Umbilical cord (tissue), 1 donor: ENCODE measurements at regions not wholly inside any gene's neighbourhood (a gene's known extent, or its start where the extent isn't known, plus 50 kb on each side); places are given as distances from the start of the nearest gene placed in this dataset.

Source experiments
- DNase-seq: peaks from one replicate; pipeline ENCODE4 v3.0.0-alpha.2; 2015; ENCODE audit warnings: low spot score

DNA sequence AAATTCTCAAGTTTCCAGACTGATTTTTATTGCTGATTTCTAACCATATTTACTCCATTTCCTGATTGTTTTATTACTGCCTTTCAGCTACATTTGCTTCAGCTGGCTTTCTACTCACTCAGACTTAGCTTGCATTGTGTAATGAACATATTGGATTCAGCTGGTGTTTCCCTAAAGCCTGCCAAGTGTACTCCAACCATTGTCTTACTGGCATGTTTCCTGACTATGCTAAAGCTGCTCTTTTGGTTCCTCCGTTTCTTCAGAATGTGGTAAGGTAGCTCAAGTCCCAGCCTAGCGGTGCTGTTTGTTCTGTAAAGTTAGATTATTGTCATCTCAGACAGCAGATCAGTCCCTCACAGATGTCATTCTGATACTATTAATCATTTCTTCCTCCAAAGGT lies 53.1 kb upstream of the GLRA2 start:
- DNase-seq = peak; percentile 5

DNA sequence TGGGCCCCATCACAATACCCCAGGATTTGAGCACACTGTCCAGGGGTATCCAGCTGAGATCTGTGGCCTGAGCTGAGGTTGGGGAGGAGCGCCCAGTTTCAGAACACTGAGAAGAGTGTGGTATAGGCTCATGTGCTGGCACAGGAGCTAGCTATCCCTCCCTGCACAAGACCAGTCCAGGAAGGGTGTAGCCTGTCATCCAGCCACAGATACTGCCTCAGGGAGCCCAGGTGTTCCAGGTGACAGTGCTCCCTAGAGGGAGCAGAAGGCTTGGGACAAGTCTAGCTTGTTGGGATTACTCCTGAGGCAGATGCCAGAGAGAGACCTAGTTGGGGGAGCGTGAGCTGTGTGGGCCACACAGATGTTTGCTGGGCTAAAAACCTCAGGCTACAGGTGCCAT lies 79.6 kb upstream of the GLRA2 start:
- no peak for DNase-seq

DNA sequence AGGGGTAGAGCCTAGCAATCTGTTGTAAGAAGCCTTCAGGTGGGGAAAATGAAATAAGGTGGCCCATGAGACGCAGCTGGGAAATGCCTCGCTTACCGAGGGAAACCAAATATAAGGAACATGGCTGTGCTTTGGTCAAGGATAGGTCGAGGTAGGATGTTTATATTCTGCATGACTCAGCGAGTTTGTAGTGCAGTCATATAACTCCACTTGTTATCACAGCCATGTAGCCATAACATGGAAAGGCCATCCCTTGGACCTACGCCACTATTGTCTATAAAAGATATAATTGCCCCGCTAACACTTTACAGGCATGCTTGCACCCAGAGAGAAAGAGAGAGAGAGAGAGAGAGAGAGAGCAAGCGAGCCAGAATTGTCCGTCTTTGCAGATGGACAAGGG lies 80.9 kb upstream of the GLRA2 start:
- DNase-seq = no peak

DNA sequence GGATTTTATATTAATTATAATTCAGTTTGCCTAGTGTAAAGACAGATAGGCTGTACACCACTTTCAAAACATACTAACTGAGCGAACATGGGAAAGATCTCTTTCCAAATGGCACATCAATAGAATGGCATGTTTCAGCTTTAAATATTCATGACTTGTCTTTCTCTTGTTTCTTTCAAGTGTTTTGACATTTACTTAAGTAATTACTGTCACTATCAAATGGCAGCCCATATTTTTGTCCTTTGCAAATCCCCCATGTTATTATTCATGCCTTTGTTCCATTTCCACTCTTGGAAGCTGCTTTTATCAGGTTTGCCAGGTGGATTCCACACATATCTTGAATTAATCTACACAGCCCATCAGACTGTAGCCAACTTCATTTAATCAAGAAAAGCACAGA lies 89.2 kb upstream of the GLRA2 start:
- no peak for DNase-seq

DNA sequence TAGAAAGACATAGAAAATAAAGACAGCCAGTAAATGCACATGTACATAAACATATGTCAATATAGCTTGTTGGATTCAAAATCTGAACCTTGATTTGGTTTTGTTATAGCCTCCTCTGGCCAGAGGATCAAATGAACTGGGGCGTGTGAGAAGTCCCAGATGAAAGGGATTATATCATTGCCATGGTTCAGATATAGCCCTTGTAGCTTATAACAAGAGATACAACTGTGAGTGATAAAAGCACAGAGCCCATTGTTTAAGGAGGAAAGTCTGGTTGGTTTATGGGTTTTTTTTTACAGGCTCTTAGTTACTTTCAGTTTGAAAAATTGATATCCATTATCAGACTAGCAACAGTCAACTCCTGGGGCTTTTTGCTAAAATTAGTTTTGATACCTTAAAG lies 101.7 kb upstream of the GLRA2 start:
- no peak for DNase-seq

DNA sequence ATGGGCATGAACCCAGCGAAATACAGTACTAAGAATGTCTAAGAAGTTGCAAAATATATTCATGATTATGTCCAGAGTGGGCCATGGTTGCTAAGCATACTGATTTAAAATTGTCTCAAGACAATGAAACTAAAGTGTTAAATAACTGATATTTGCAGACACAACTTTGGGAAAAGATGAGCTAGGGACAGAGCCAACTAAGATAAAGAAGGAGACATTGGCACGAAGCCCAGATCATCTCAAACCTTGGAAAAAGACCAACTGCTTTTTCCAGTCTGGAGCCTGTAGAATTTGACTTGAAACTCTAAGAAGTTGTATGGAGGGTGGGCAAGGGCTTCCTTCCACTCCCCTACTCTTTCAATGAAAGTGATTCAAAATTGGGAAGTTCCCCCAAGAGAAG lies 108.5 kb upstream of the GLRA2 start:
- DNase-seq = peak; percentile 59

DNA sequence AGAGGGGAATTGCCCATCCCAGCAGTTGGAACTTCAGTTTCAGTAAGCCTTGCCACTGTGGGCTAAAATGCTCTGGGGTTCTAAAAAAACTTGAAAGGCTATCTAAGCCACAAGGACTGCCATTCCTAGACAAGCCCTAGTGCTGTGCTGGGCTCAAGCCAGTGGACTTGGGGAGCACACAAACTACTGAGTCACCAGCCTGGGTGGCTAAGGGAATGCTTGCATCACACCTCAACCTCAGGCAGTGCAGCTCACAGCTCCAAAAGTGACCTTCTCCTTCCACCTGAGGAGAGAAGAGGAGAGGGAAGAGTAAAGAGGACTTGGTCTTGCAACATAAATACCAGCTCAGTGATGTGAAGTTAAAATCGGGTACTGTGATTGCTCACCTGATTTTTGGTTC lies 116.7 kb upstream of the GLRA2 start:
- no peak for DNase-seq

DNA sequence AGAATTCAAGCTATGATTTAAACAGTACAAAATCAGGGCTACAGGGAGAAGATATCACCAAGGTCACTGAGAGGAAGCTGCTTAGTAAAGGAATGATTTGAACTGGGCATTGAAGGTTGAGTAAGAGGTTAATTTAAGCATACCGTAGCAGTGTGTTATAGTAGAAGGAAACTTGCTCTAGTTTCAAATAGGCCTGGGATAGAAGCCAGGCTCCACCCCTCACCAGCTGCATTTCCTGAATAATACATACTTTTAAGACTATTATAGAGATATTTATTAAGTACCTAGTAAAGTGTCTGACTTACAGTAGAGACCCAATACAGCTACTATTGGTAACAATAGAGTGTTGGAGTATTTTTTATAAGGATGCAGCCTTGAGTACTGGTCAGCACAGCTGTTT lies 118.0 kb upstream of the GLRA2 start:
- DNase-seq = no peak

DNA sequence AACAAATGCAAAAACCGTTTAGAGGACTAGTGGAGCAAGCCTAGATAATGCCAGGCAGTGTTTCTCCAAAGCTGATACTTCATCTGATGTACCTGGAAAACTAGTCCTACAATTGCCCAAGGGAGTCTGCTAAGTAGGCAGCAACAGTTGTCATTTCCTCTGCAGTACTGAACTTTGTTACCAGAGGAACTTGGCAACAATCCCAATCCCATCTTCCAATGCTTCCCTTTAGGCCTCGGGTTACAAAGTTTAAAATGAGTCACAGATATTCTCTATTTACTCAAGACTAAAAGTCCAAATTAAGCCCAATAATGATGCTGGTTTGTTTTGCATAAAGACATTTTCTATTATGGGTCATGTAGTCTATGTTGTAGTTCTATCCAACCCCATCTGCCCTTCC lies 120.0 kb upstream of the GLRA2 start:
- no peak for DNase-seq

DNA sequence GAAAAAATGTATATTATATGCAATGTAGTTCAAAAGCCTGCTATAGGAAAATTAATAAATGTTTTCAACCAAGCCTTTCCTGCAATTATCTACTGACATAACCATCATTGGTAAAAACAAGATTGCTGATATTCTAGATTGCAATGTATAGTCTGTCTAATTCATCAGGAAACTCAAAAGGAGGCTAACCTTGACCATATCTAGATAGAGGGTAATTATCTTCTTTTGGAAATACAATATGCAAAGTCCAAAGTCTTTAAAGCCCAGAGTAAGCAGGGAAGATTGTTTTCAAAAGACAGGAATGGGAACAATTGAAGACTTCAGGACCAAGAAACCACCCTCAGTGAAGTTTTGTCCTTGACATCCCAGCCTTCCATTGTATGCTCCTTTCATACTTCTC lies 123.1 kb upstream of the GLRA2 start:
- DNase-seq = no peak

DNA sequence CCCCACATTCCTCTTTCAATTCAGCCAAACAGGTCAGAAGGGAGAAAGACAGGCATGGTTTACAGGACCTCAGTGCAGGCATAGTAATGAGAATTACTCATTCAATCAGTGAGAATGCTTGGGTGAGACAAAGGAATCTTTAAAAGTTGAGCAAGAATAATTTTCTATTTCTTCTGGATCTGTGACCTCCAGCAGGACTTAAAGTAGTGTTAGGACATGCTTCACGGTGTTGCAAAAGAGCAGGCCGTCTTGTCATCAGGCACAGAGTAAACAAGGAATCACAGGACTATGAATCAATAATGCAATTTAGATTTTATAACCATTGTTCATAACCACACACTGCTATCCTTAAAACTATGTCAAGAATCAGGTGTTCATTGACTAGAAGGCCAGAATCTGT lies 130.6 kb upstream of the GLRA2 start:
- DNase-seq = no peak

DNA sequence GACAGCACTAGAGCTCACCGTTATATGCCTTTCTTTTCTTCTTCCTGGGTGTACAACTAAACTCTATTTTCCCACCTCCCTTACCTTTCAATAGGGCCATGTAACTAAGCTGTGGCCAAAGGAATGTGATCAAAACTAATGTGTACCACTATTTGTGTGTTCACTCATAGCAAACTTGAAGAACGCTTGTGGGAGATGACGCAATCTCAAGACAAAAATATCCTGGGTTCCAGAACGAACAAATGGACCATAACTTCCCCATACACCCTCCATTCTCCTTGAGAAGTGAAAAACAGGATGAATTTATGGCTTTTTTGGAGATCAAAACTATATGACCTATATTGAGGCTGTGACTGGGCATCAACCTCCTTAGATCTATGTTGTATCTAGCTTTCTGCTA lies 139.7 kb upstream of the GLRA2 start:
- no peak for DNase-seq

DNA sequence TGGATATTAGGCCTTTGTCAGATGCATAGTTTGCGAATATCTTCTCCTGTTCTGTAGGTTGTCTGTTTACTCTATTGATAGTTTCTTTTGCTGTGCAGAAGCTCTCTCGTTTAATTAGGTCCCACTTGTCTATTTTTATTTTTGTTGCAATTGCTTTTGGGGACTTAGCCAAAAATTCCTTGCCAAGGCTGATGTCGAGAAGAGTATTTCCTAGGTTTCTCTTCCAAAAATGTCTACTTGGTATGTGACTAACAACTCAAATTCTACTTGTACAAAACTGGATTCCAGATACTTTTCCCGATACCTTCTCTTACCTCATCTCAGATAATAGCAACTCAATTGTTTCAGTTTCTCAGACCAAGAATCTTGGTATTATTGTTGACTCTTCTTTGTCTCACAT lies 142.4 kb upstream of the GLRA2 start:
- DNase-seq = no peak

DNA sequence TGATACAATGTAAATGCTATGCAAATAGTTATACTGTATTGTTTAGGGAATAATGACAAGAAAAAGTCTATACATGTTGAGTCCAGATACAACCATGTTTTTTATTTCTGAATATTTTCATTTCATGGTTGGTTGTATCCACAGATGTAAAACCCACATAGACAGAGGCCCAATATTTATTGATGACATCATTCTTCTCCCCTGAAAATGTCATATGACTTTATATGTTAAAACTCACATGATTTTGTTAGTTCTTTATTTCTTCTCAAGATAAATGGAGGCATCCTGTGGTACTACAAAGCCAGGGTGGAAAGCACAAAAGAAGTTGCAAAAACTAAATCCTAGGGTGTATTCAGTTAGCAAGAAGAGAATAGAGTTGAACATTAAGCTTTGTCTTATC lies 149.3 kb upstream of the GLRA2 start:
- DNase-seq = no peak

DNA sequence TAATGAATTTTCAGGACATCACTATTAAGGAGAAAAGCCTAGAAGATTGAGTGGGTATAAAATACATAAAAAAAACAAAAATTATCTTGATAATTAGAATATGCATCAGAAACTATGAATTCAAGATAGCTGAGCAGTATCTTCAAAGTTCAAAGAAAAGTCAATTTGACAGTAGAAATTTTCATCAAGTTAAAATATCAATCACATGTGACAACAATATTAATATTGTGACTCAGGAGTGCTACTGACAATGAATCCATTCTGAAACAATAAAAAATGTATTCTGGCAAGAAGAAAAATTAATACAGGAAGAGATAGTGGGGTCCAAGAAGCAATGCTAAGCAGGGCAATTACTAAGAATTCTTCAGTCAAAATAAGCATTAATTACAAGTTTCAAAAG lies 151.9 kb upstream of the GLRA2 start:
- no peak for DNase-seq

DNA sequence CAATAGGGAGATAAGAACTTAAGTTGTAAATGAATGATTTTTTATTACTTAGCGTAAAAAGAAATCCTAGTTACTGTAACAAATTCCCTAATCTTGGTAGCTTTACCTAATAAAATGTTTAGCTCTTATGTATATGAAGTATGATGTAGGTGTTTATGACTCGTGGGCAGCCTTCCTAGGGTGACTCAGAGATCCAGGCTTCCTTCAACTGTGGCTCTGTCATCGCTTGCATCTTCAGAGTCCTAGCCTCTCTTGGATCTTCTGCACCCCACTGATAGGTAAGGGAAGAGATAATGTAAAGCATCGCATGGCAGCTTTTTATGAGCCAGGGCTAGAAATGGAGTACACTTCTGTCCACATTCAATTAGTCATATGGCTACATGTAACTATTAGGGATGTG lies 165.6 kb upstream of the GLRA2 start:
- peak; percentile 6 for DNase-seq

DNA sequence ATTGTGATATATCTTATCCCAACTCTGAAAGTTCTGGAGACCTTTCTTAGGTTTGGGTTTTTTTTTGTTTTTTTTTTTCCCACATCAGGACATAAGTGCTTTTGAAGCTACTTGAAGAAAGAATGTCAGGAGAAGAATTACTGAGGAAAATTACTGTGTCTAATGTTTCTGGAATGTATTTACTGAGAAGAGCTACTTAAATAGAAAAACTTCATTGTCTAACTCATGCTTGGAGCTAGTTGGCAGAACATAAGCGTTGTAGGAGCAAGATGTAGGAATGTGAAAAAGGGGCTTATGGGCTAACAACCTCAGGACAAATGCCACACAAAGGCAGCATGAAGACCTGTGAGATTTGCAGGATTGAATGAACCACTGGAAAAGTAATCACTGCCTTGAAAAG lies 166.6 kb upstream of the GLRA2 start:
- DNase-seq = peak; percentile 10

DNA sequence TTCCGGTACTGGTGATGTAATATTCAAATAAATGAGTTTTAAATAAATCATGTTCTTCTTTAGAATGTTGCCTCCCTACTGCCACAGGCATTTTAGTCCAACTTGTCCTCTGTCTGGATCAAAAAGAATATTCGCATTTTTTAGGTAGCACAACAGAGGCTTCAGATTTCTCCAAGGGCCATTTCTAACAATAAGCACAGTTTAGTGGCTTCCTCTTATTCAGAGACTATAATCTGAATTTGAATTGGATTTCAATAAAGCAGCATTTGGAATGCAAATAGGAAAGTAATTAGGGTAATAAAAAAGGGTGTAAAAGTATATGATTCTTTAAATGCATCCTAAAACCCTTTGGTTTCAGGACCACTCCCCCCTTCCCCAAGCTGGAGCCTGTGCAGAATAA lies 167.9 kb upstream of the GLRA2 start:
- no peak for DNase-seq

DNA sequence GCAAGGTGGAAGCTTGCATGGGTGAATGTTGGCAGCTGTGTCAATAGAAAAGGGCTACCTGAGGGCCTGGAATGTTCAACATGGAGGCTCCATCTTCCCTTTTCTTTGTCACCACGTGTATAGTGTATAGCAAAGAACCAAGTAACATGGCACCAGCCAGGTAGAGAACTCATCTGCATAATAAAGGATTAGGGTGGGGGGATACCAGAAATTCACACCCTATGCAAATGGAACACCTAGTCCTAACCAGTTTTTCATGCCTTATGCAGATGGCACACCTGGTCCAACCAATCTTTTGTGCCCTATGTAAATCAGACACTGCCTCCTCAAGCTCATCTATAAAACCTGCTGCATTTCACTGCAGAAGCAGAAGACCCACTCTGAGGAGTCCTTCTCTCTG lies 169.6 kb upstream of the GLRA2 start:
- DNase-seq = no peak

DNA sequence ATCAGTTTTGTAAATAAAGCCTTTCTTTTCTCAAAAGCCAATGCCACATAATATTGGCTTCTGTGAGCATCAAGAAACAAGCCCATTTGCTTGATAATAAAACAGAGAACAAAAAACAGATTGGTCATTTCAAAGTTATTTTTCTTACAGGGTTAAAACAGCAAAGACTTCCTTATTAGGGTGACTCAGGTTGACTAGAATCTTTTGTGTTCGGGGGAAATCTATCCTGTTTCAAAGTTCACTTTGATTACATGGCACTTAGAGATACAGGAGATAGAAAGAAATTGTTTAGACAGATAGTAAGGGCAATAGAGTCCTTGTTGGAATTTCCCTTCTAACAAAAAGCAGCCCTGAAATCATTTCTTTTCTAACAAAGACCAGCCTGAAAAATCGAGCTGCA lies 170.0 kb upstream of the GLRA2 start:
- no peak for DNase-seq

DNA sequence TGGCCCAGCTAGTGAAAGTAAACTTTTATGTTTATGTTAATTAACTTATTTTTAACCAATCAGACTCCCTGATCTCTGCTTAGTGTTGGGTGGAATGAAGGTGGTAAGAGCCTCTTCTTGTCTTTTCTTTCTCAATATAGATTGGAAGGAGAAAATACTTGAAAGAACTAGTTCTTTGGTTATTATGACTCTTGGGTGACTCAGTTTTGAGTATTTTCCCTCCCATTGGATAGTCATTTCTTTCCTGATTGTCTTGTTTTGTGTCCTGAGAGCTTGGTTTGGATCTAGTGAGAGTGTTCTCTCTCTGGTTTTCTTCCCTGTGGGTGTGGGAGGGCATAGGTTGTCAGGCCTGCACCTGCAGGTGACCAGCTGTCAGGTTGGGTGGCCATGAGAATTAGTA lies 172.0 kb upstream of the GLRA2 start:
- DNase-seq = no peak

DNA sequence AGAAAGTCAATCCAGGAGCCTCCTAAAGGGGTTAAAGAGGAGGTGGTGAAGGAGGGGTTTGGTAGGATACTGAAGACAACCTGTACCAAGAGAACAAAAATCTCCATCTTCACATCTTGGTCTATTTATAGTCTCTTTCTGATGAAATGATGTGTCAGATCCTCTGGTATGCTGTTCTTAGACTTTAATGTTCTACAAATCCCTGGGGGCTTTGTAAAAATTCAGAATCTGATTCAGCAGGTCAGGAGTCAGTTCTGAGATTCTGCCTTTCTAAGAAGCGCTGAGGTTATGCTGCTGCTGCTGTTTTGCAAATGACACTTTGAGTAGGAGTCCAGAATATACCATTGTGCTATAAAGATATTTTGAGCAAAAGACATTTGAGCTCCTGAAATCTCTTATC lies 172.9 kb upstream of the GLRA2 start:
- DNase-seq = peak; percentile 58

DNA sequence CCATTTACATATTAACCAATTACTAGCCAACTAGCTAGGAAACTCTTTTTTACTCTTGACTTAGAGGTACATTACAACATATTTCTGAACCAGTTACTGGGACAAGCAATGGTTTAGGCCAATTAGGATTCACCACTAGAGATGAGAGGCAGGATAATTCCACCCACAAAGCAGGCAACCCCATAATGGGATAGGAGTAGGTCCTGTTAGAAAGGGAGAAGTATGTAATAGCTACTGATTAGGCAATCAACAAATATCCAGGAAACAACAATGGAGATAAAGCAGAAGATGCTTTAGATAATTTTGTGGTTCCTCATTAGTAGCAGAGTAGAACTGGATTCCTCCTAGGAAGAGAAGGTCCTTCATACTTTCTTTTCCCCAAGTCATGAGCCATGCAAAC lies 173.8 kb upstream of the GLRA2 start:
- DNase-seq = no peak

DNA sequence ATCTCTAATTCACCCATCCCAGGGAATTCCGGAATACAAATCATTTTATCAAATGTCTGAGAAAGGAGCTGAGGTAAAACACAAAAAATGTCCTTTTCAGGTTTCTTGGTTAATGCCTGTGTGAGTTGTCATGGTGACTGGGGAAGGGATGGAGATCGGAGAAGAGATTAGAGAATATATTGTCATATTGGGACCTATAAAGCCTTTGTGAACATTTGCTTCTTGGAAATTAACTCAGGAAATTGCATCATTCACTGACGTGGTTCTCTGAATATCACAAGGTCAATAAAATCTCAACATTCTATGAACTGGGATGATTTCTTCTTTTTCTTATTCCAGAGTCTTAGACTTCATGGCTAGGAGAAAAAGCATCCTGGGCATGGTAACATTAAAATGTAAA lies 174.8 kb upstream of the GLRA2 start:
- no peak for DNase-seq

DNA sequence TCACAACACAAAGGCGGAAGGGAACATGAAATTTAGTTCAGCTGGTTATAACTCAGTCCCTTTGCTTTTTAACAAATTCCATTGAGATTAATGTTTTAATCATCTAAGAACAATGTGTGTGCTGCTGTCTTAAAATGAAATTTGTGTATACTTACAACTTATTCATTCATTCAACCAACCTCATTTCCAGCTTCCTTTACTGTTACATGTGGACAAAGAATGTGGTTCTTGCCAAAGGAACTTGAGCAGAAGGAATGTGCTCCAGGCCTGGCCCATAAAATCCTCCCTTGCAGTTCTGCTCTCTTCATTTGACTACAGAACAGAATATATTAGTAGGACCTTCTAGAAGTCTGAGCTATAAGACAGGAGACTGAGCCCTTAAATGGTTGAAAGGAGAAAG lies 176.8 kb upstream of the GLRA2 start:
- DNase-seq = no peak
